Mesenchymal stem cell (in vitro differentiated cells and primary cell): ENCODE measurements at regions not wholly inside any gene's neighbourhood (a gene's known extent, or its start where the extent isn't known, plus 50 kb on each side); places are given as distances from the start of the nearest gene placed in this dataset.

ENCODE experiments used
- DNase-seq: peaks from one replicate; pipeline ENCODE4 v3.0.0-alpha.2; 2013
- H2AFZ ChIP-seq: one replicate; pipeline ENCODE4 v1.6.1; 2013; ENCODE audit warnings: low read depth, mild to moderate bottlenecking, control low read depth, inconsistent platforms, low read length, moderate library complexity
- H2AK5ac ChIP-seq: 2 replicates; pipeline ENCODE4 v1.6.1; 2013; ENCODE audit warnings: low read length, moderate library complexity, mild to moderate bottlenecking, inconsistent platforms; ENCODE audit not compliant: severe bottlenecking
- H2BK120ac ChIP-seq: one replicate; pipeline ENCODE4 v1.6.1; 2013; ENCODE audit warnings: low read depth, mild to moderate bottlenecking, inconsistent platforms, low read length, moderate library complexity
- H2BK12ac ChIP-seq, 2 experiments: one replicate each; pipeline ENCODE4 v1.6.1; 2013; ENCODE audit warnings: inconsistent platforms in 2 of 2, low read length in 2 of 2, mild to moderate bottlenecking in 2 of 2, moderate library complexity in 2 of 2, control low read depth in 1 of 2
- H2BK15ac ChIP-seq: one replicate; pipeline ENCODE4 v1.6.1; 2013; ENCODE audit warnings: mild to moderate bottlenecking, low read depth, inconsistent platforms; ENCODE audit not compliant: poor library complexity, severe bottlenecking
- H2BK5ac ChIP-seq: 2 replicates; pipeline ENCODE4 v1.6.1; 2013; ENCODE audit warnings: low read depth, mild to moderate bottlenecking, low read length, control low read depth, inconsistent platforms; ENCODE audit not compliant: poor library complexity, severe bottlenecking
- H3K14ac ChIP-seq, 2 experiments: one replicate each; pipeline ENCODE4 v1.6.1; 2013; ENCODE audit warnings: inconsistent platforms in 2 of 2, low read length in 2 of 2, control low read depth in 1 of 2, mild to moderate bottlenecking in 1 of 2, moderate library complexity in 1 of 2
- H3K18ac ChIP-seq, 2 experiments: one replicate each; pipeline ENCODE4 v1.6.1; 2013; ENCODE audit warnings: inconsistent platforms in 2 of 2, low read length in 2 of 2, control low read depth in 1 of 2, low read depth in 1 of 2, mild to moderate bottlenecking in 1 of 2
- H3K23ac ChIP-seq, 2 experiments: one replicate each; pipeline ENCODE4 v1.6.1; 2013; ENCODE audit warnings: inconsistent platforms in 2 of 2, low read length in 2 of 2, mild to moderate bottlenecking in 2 of 2, moderate library complexity in 2 of 2, control low read depth in 1 of 2
- H3K27ac ChIP-seq: 2 replicates; pipeline ENCODE4 v1.5.1; 2013; ENCODE audit warnings: mild to moderate bottlenecking, moderate library complexity, low read length, control low read depth, inconsistent platforms; ENCODE audit not compliant: poor library complexity, severe bottlenecking
- H3K27me3 ChIP-seq, 2 experiments: 2 replicates each; pipeline versions ENCODE4 v1.6.1 to v1.7.0; 2013; ENCODE audit warnings: low read length in 2 of 2, mild to moderate bottlenecking in 2 of 2, moderate library complexity in 2 of 2, control low read depth in 1 of 2, inconsistent platforms in 1 of 2; ENCODE audit not compliant: control insufficient read depth in 1 of 2, insufficient read depth in 1 of 2
- H3K36me3 ChIP-seq, 2 experiments: 2 replicates each; pipeline versions ENCODE4 v1.6.1 to v1.7.0; 2013; ENCODE audit warnings: low read length in 2 of 2, control low read depth in 1 of 2, inconsistent platforms in 1 of 2, low read depth in 1 of 2, mild to moderate bottlenecking in 1 of 2; ENCODE audit not compliant: insufficient read depth in 2 of 2, control insufficient read depth in 1 of 2
- H3K4ac ChIP-seq, 2 experiments: one replicate each; pipeline ENCODE4 v1.6.1; 2013; ENCODE audit warnings: inconsistent platforms in 2 of 2, low read length in 2 of 2, mild to moderate bottlenecking in 2 of 2, moderate library complexity in 2 of 2, control low read depth in 1 of 2, low read depth in 1 of 2
- H3K4me1 ChIP-seq: 2 replicates; pipeline ENCODE4 v1.6.1; 2013; ENCODE audit warnings: low read depth, low read length, control low read depth; ENCODE audit not compliant: control insufficient read depth, insufficient read depth
- H3K4me2 ChIP-seq: 2 replicates; pipeline ENCODE4 v1.6.1; 2013; ENCODE audit warnings: low read length, mild to moderate bottlenecking, inconsistent platforms; ENCODE audit not compliant: poor library complexity, severe bottlenecking
- H3K4me3 ChIP-seq, 2 experiments: 2 replicates each; pipeline versions ENCODE4 v1.5.1 to v1.7.0; 2013; ENCODE audit warnings: low read length in 2 of 2, mild to moderate bottlenecking in 2 of 2, control low read depth in 1 of 2, low read depth in 1 of 2; ENCODE audit not compliant: insufficient read depth in 1 of 2
- H3K79me1 ChIP-seq: replicated peaks from 2 replicates; pipeline ENCODE4 v1.6.1; 2013; ENCODE audit warnings: mild to moderate bottlenecking, control low read depth, low read length, inconsistent platforms; ENCODE audit not compliant: poor library complexity, severe bottlenecking
- H3K9ac ChIP-seq: 2 replicates; pipeline ENCODE4 v1.7.0; 2013; ENCODE audit warnings: mild to moderate bottlenecking, low read length, moderate library complexity
- H3K9me3 ChIP-seq: 2 replicates; pipeline ENCODE4 v1.7.0; 2013; ENCODE audit warnings: mild to moderate bottlenecking, low read length; ENCODE audit not compliant: control insufficient read depth
- H4K8ac ChIP-seq: one replicate; pipeline ENCODE4 v1.6.1; 2013; ENCODE audit warnings: inconsistent platforms, mild to moderate bottlenecking, low read length, moderate library complexity
- H4K91ac ChIP-seq: one replicate; pipeline ENCODE4 v1.6.1; 2013; ENCODE audit warnings: mild to moderate bottlenecking, low read length, inconsistent platforms
- WGBS: methylation state at CpG from one replicate; pipeline ENCODE4 v1.1.7; 2013; ENCODE audit warnings: mixed read lengths; 5-methylcytosine and 5-hydroxymethylcytosine counted together

DNA sequence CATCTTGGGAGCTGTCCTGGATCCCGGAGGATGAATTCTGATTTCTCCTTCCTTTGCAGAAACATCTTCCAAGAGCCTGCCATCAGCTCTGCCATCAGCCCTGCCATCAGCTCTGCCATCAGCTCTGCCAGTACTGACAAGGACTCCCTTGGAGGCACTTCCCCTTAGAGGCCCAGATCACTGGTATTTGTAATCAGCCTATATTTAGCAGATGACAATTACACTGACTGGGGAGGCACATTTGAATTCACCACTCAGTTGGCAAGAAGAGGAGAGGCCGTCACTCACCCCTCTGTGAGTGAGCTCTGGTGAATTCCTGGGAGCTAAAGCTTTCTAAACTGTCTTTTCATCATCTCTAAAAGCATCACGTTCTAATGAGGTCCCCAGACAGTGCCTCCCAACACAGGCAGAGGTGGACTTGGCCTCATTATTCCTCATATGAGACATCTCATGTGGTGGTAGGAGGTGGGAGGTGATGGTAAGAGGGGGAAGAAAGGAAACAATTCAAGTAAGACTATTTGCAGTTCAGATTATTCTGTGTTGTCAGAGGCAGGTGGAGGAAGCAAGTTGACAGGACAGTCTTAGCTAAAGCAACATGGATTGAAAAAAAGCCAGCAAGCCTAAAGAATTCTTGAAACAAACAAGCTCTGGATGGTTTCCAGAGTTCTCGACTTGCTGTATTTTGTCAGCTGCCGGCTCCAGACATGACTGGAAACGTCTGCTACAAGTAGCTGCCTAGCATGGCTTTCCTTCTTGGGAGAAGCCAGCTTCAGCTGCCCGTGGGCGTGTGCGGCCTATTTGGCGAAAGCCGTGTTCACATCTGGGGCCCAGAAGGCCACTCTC, 771.7 kb downstream of the TBC1D22A start:
- H3K4ac ChIP-seq = no peak overlapping the region
- no peak overlapping the region for H4K91ac ChIP-seq
- no peaks in the 10 kb centered on the region for H3K79me1 ChIP-seq
- H3K36me3 ChIP-seq = no peaks in the 10 kb centered on the region
- H4K8ac ChIP-seq = no peak overlapping the region
- H2BK120ac ChIP-seq = no peak overlapping the region
- H2BK12ac ChIP-seq = no peak overlapping the region
- H3K4me1 ChIP-seq = no peaks in the 10 kb centered on the region
- no peak for DNase-seq
- no peak overlapping the region for H3K9ac ChIP-seq
- no peak overlapping the region for H2AFZ ChIP-seq
- no peak overlapping the region for H2BK15ac ChIP-seq
- WGBS = 74% methylated on average over 9 of the region's 11 CpGs
- no peak overlapping the region for H3K14ac ChIP-seq
- H3K27me3 ChIP-seq = no peaks in the 10 kb centered on the region
- no peak overlapping the region for H3K4me2 ChIP-seq
- H3K18ac ChIP-seq = no peak overlapping the region
- no peaks in the 10 kb centered on the region for H3K9me3 ChIP-seq
- no peak overlapping the region for H3K27ac ChIP-seq
- no peak overlapping the region for H2AK5ac ChIP-seq
- no peak overlapping the region for H2BK5ac ChIP-seq
- H3K4me3 ChIP-seq = no peak overlapping the region
- no peak overlapping the region for H3K23ac ChIP-seq

DNA sequence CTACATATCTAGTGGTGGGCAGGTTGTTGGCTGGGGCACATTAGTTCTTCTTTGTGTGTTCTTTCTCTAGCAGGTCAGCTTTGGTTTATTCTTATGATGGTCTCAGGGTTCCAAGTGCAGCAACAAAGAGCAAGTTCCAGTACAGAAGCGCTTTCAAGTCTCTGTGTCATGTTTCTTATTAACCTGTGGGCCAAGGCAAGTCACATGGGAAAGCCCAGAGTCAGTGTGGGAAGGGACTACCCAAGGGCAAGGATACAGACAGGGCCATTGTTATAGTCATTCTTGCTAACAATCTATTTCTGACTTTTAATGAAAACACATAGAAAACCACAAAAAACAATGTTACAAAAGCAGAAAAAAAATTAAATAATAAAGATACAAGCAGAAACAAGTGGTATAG, 754.6 kb downstream of the TBC1D22A start:
- Histone ChIP-seq H3K36me3 (no peaks in the 10 kb centered on the region), H4K91ac (no peak overlapping the region), H3K9me3 (no peaks in the 10 kb centered on the region), H2BK12ac (no peak overlapping the region), H2AK5ac (no peak overlapping the region), H2BK5ac (no peak overlapping the region), H3K4me2 (no peak overlapping the region), H3K9ac (no peak overlapping the region), H2BK120ac (no peak overlapping the region), H3K4me1 (no peaks in the 10 kb centered on the region), H4K8ac (no peak overlapping the region), H3K79me1 (no peaks in the 10 kb centered on the region), H3K23ac (no peak overlapping the region), H3K27me3 (no peaks in the 10 kb centered on the region), H2BK15ac (no peak overlapping the region), H3K27ac (no peak overlapping the region), H3K4me3 (no peak overlapping the region), H3K14ac (no peak overlapping the region), H3K4ac (no peak overlapping the region), H3K18ac (no peak overlapping the region), H2AFZ (no peak overlapping the region)
- WGBS = 31% methylated on average over 1 of the region's 1 CpG
- no peak for DNase-seq

DNA sequence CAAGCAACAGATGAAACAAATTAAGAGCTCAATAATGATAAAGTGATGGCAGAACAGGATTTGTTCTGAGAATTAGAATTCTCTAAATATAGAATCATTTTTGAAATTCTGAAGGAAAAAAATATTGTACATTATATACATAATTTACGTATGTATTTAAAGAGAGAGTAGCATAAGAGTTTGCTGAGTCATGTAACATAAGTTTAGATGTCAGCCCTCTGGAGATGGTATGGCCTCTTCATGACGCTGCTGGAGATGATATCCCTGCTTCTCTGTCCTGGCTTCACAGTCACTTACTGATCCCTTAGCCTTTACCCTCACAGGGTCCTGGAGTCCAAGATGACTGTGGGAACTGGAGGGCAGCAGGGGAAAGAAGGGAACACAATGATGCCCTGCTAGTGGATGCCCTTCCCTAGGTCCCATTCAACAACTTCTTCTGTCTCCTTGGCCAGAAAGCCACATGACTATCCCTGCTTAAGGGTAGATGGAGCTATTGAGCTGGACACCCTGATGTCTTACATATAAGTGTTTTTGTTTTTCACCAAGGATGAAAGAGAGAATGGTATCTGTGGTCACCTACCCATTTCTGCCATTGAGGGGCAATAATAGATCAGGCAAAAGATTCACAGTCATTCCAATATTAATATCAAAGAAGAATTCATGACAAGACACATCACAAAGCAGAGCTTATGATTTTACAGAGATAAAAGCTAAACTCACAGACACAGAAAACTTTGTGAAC, 753.1 kb downstream of the TBC1D22A start:
- H2AK5ac ChIP-seq = no peak overlapping the region
- no peak overlapping the region for H3K27ac ChIP-seq
- no peaks in the 10 kb centered on the region for H3K9me3 ChIP-seq
- H3K23ac ChIP-seq = no peak overlapping the region
- no peak overlapping the region for H2BK5ac ChIP-seq
- no peak overlapping the region for H4K91ac ChIP-seq
- H3K9ac ChIP-seq = no peak overlapping the region
- no peak overlapping the region for H3K4me3 ChIP-seq
- H3K4ac ChIP-seq = no peak overlapping the region
- no peak overlapping the region for H3K14ac ChIP-seq
- no peak overlapping the region for H2BK15ac ChIP-seq
- no peak for DNase-seq
- no CpG with 5 or more reads among the region's 2 CpGs for WGBS
- H3K36me3 ChIP-seq = no peaks in the 10 kb centered on the region
- no peaks in the 10 kb centered on the region for H3K79me1 ChIP-seq
- H3K4me1 ChIP-seq = no peaks in the 10 kb centered on the region
- no peak overlapping the region for H3K4me2 ChIP-seq
- no peak overlapping the region for H2BK120ac ChIP-seq
- no peak overlapping the region for H4K8ac ChIP-seq
- H3K18ac ChIP-seq = no peak overlapping the region
- H2BK12ac ChIP-seq = no peak overlapping the region
- H3K27me3 ChIP-seq = no peaks in the 10 kb centered on the region
- H2AFZ ChIP-seq = no peak overlapping the region

DNA sequence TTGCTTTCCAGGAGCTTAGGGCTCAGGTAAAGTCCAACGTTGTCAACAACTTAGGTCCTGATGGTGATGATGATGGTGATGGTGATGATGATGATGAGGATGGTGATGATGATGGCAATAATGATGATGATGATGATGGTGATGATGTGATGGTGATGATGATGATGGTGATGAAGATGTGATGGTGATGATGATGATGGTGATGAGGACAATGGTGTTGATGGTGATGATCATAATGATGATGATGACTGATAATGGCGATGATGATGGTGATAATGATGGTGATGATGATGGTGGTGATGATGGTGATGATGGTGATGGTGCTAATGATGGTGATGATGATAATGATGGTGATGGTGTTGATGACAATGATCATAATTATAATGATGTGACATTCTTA, 750.2 kb downstream of the TBC1D22A start:
- Histone ChIP-seq H3K79me1 (no peaks in the 10 kb centered on the region), H3K27ac (no peak overlapping the region)

More for the DNA sequence above, 750.2 kb downstream of the TBC1D22A start:
- Histone ChIP-seq H4K91ac (no peak overlapping the region), H3K4me1 (no peaks in the 10 kb centered on the region), H3K14ac (no peak overlapping the region), H3K4ac (no peak overlapping the region), H3K4me3 (no peak overlapping the region), H3K18ac (no peak overlapping the region), H3K36me3 (no peaks in the 10 kb centered on the region), H2AK5ac (no peak overlapping the region), H2BK5ac (no peak overlapping the region), H2AFZ (no peak overlapping the region), H2BK15ac (no peak overlapping the region), H4K8ac (no peak overlapping the region), H3K4me2 (no peak overlapping the region), H3K23ac (no peak overlapping the region), H3K9ac (no peak overlapping the region), H2BK12ac (no peak overlapping the region), H3K27me3 (no peaks in the 10 kb centered on the region), H3K9me3 (peaks cover 3% of the 10 kb centered on the region), H2BK120ac (no peak overlapping the region)
- 58% methylated on average over 2 of the region's 2 CpGs for WGBS
- DNase-seq = no peak
